ENCODE measurements at regions not wholly inside any gene's neighbourhood (a gene's known extent, or its start where the extent isn't known, plus 50 kb on each side); places are given as distances from the start of the nearest gene placed in this dataset.

GRCh38 chr17:12388226-12388625 lies 277.5 kb upstream of the MYOCD start:
- DNase-seq = no peak

GRCh38 chr17:12389421-12389820 lies 276.3 kb upstream of the MYOCD start:
- no peak for DNase-seq

- DNase-seq = no peak
These were observed 275.1 kb upstream of the MYOCD start for GRCh38 chr17:12390631-12391030.

- no peak for DNase-seq
These were observed 274.2 kb upstream of the MYOCD start for GRCh38 chr17:12391468-12391867.

GRCh38 chr17:12395733-12396354 lies 269.8 kb upstream of the MYOCD start:
- DNase-seq = no peak

GRCh38 chr17:12398441-12399051 lies 267.1 kb upstream of the MYOCD start:
- DNase-seq = no peak

- no peak for DNase-seq
These were observed 262.6 kb upstream of the MYOCD start for GRCh38 chr17:12402963-12403622.

- no peak for DNase-seq
These were observed 261.8 kb upstream of the MYOCD start for GRCh38 chr17:12403881-12404398.

GRCh38 chr17:12406623-12407215 lies 259.0 kb upstream of the MYOCD start:
- no peak for DNase-seq

GRCh38 chr17:12407495-12408252 lies 258.0 kb upstream of the MYOCD start:
- no peak for DNase-seq

- no peak for DNase-seq
These were observed 256.6 kb upstream of the MYOCD start for GRCh38 chr17:12409082-12409481.

- no peak for DNase-seq
These were observed 255.0 kb upstream of the MYOCD start for GRCh38 chr17:12410717-12411116.

- DNase-seq = no peak
These were observed 250.7 kb upstream of the MYOCD start for GRCh38 chr17:12415031-12415430.

- no peak for DNase-seq
These were observed 244.6 kb upstream of the MYOCD start for GRCh38 chr17:12421077-12421476.

GRCh38 chr17:12421646-12422306 lies 243.9 kb upstream of the MYOCD start:
- DNase-seq = no peak

GRCh38 chr17:12422651-12423050 lies 243.0 kb upstream of the MYOCD start:
- DNase-seq = no peak

- no peak for DNase-seq
These were observed 242.4 kb upstream of the MYOCD start for GRCh38 chr17:12423337-12423736.

GRCh38 chr17:12429116-12429515 lies 236.6 kb upstream of the MYOCD start:
- DNase-seq = no peak

GRCh38 chr17:12431188-12431587 lies 234.5 kb upstream of the MYOCD start:
- no peak for DNase-seq

- DNase-seq = no peak
These were observed 227.5 kb upstream of the MYOCD start for GRCh38 chr17:12438212-12438611.

GRCh38 chr17:12438813-12439586 lies 226.7 kb upstream of the MYOCD start:
- no peak for DNase-seq

GRCh38 chr17:12445331-12445730 lies 220.4 kb upstream of the MYOCD start:
- DNase-seq = no peak

Measured in SHP77 treated with DMSO at 0.1 percent for 48 hours (cell line).